SK-N-SH (cell line): ENCODE measurements at regions not wholly inside any gene's neighbourhood (a gene's known extent, or its start where the extent isn't known, plus 50 kb on each side); places are given as distances from the start of the nearest gene placed in this dataset.

Experiments
- CTCF ChIA-PET: fragments of 300-600, 350-600 bp; formaldehyde crosslinking; extraction: SDS; loops from one replicate; lab custom pipeline; 2021; lab: Yijun Ruan, JAX
- POLR2A ChIA-PET: fragments of 350-600 bp; sonication (Branson Sonifier 250); formaldehyde crosslinking; extraction: SDS; loops from one replicate; lab custom pipeline; 2020; ENCODE audit warnings: antibody characterized with exemption, inconsistent platforms; lab: Yijun Ruan, JAX
- DNase-seq: peaks from one replicate; pipeline ENCODE4 v3.0.0; 2012
- H2AFZ ChIP-seq: fragments of 200-600 bp; sonication (generic); 2 replicates; pipeline ENCODE4 v1.8.1; 2016; ENCODE audit warnings: antibody characterized with exemption, mild to moderate bottlenecking, low read depth
- H3F3A ChIP-seq: fragments of 200-600 bp; sonication (generic); replicated peaks from 2 replicates; pipeline ENCODE3; 2016; ENCODE audit warnings: antibody characterized with exemption, mild to moderate bottlenecking; ENCODE audit not compliant: insufficient read depth
- H3K27ac ChIP-seq, 2 experiments: fragments of 200-500 bp in 1 of 2; fragments of 200-600 bp in 1 of 2; sonication (Bioruptor generic) in 1 of 2; sonication (generic), shearing (Covaris generic) in 1 of 2; 2 replicates each; pipeline versions ENCODE4 v1.5.1 to v1.6.1; 2014 to 2016; ENCODE audit warnings: low read depth in 2 of 2, inconsistent platforms in 1 of 2, low read length in 1 of 2, mild to moderate bottlenecking in 1 of 2, mixed read lengths in 1 of 2
- H3K27me3 ChIP-seq: fragments of 200-600 bp; sonication (generic), shearing (Covaris generic); 2 replicates; pipeline ENCODE4 v1.6.1; 2016; ENCODE audit warnings: mixed run types; ENCODE audit not compliant: insufficient read depth
- H3K36me3 ChIP-seq, 2 experiments: fragments of 200-500 bp in 1 of 2; fragments of 200-600 bp in 1 of 2; sonication (Bioruptor generic) in 1 of 2; sonication (generic) in 1 of 2; replicated peaks in 1 of 2; 2 replicates each; pipeline versions ENCODE3 to v1.5.1; 2014 to 2016; ENCODE audit warnings: low read length in 1 of 2, mild to moderate bottlenecking in 1 of 2; ENCODE audit not compliant: insufficient read depth in 2 of 2, control insufficient read depth in 1 of 2
- H3K4me1 ChIP-seq, 2 experiments: fragments of 200-500 bp in 1 of 2; fragments of 200-600 bp in 1 of 2; sonication (Bioruptor generic) in 1 of 2; sonication (generic), shearing (Covaris generic) in 1 of 2; 2 replicates each; pipeline versions ENCODE4 v1.5.1 to v1.6.1; 2014 to 2016; ENCODE audit warnings: low read depth in 1 of 2, low read length in 1 of 2, mixed run types in 1 of 2; ENCODE audit not compliant: insufficient read depth in 2 of 2, control insufficient read depth in 1 of 2
- H3K4me2 ChIP-seq: fragments of 200-600 bp; sonication (generic), shearing (Covaris generic); 2 replicates; pipeline ENCODE4 v1.6.1; 2017; ENCODE audit warnings: mixed run types
- H3K4me3 ChIP-seq, 2 experiments: fragments of 200-500 bp in 1 of 2; fragments of 200-600 bp in 1 of 2; sonication (Bioruptor generic) in 1 of 2; sonication (generic), shearing (Covaris generic) in 1 of 2; 2 replicates each; pipeline versions ENCODE4 v1.5.1 to v1.8.1; 2014 to 2016; ENCODE audit warnings: low read depth in 2 of 2, inconsistent platforms in 1 of 2, low read length in 1 of 2, mild to moderate bottlenecking in 1 of 2, mixed read lengths in 1 of 2, moderate library complexity in 1 of 2
- H3K79me2 ChIP-seq: fragments of 200-600 bp; sonication (generic); 2 replicates; pipeline ENCODE4 v1.8.1; 2017; ENCODE audit warnings: mild to moderate bottlenecking; ENCODE audit not compliant: insufficient read depth
- H3K9ac ChIP-seq: fragments of 200-600 bp; sonication (generic); 2 replicates; pipeline ENCODE4 v1.6.1; 2017; ENCODE audit warnings: mixed run types
- H3K9me2 ChIP-seq: fragments of 200-600 bp; sonication (generic); 2 replicates; pipeline ENCODE4 v1.6.1; 2017; ENCODE audit warnings: mixed run types
- H3K9me3 ChIP-seq: fragments of 200-600 bp; sonication (generic); 2 replicates; pipeline ENCODE4 v1.6.1; 2017; ENCODE audit warnings: mixed run types, mild to moderate bottlenecking, moderate library complexity
- H4K20me1 ChIP-seq: fragments of 200-600 bp; sonication (generic); 2 replicates; pipeline ENCODE4 v1.6.1; 2017; ENCODE audit warnings: mild to moderate bottlenecking, mixed run types; ENCODE audit not compliant: insufficient read depth
- CHD2 ChIP-seq: fragments of 150-350 bp; IDR thresholded peaks from 2 replicates; pipeline ENCODE4 v1.6.1; 2018; ENCODE audit warnings: low read length; ENCODE audit not compliant: partially characterized antibody
- EP300 ChIP-seq, 2 experiments: IDR thresholded peaks; 2 replicates each; pipeline versions ENCODE4 v1.4.0 to v1.6.1; 2012; ENCODE audit warnings: borderline replicate concordance in 1 of 2, low read depth in 1 of 2, low read length in 1 of 2
- EZH2phosphoT487 ChIP-seq: fragments of 200-600 bp; sonication (generic); IDR thresholded peaks from 2 replicates; pipeline ENCODE4 v1.6.1; 2017; ENCODE audit warnings: low read depth, mixed run types, mild to moderate bottlenecking, antibody characterized with exemption, moderate library complexity, borderline replicate concordance
- FOSL2 ChIP-seq: IDR thresholded peaks from 2 replicates; pipeline ENCODE4 v1.4.0; 2012; ENCODE audit warnings: low read depth, mild to moderate bottlenecking, moderate library complexity, borderline replicate concordance
- FOXJ3 ChIP-seq: sonication (generic); formaldehyde crosslinking; IDR thresholded peaks from 2 replicates; pipeline ENCODE4 v1.5.1; 2020; ENCODE audit warnings: mild to moderate bottlenecking, missing genetic modification reagents
- FOXM1 ChIP-seq: IDR thresholded peaks from 2 replicates; pipeline ENCODE4 v1.4.0; 2012; ENCODE audit warnings: low read depth, mild to moderate bottlenecking
- GATA2 ChIP-seq: sonication (generic); formaldehyde crosslinking; IDR thresholded peaks from 2 replicates; pipeline ENCODE4 v1.5.0; 2020; ENCODE audit warnings: mild to moderate bottlenecking, missing genetic modification reagents
- MEF2A ChIP-seq: IDR thresholded peaks from 2 replicates; pipeline ENCODE4 v1.4.0; 2012; ENCODE audit warnings: low read depth, borderline replicate concordance
- MXI1 ChIP-seq: IDR thresholded peaks from 2 replicates; pipeline ENCODE4 v1.6.1; 2012; ENCODE audit warnings: mild to moderate bottlenecking, low read depth, low read length, improper control_type of control experiment
- PBX3 ChIP-seq: IDR thresholded peaks from 2 replicates; pipeline ENCODE4; 2012
- POLR2AphosphoS5 ChIP-seq: IDR thresholded peaks from 2 replicates; pipeline ENCODE4 v1.6.1; 2012; ENCODE audit warnings: low read depth, low read length
- RAD21 ChIP-seq: IDR thresholded peaks from 2 replicates; pipeline ENCODE4 v1.6.1; 2012; ENCODE audit warnings: mild to moderate bottlenecking, low read length
- RCOR1 ChIP-seq: fragments of 150-350 bp; IDR thresholded peaks from 2 replicates; pipeline ENCODE4 v1.6.1; 2017; ENCODE audit warnings: antibody characterized with exemption, low read length
- RXRA ChIP-seq: IDR thresholded peaks from 2 replicates; pipeline ENCODE4 v1.4.0; 2012; ENCODE audit warnings: low read depth, mild to moderate bottlenecking, borderline replicate concordance
- SIN3A ChIP-seq: IDR thresholded peaks from 2 replicates; pipeline ENCODE4 v1.6.1; 2012; ENCODE audit warnings: low read depth, mild to moderate bottlenecking, low read length, moderate library complexity, borderline replicate concordance
- SMC3 ChIP-seq: IDR thresholded peaks from 2 replicates; pipeline ENCODE4 v1.6.1; 2012; ENCODE audit warnings: low read depth, low read length, improper control_type of control experiment
- TCF12 ChIP-seq: IDR thresholded peaks from 2 replicates; pipeline ENCODE4 v1.4.0; 2012
- TEAD4 ChIP-seq: IDR thresholded peaks from 2 replicates; pipeline ENCODE4 v1.4.0; 2012; ENCODE audit warnings: mild to moderate bottlenecking, borderline replicate concordance; ENCODE audit not compliant: insufficient read depth
- USF2 ChIP-seq: fragments of 150-350 bp; IDR thresholded peaks from 2 replicates; pipeline ENCODE4 v1.6.1; 2017; ENCODE audit warnings: antibody characterized with exemption, low read length, low read depth, borderline replicate concordance
- YY1 ChIP-seq: IDR thresholded peaks from 2 replicates; pipeline ENCODE4 v1.4.0; 2012; ENCODE audit warnings: low read depth, mild to moderate bottlenecking
- ZBTB33 ChIP-seq: IDR thresholded peaks from 2 replicates; pipeline ENCODE4 v1.4.0; 2012; ENCODE audit warnings: low read depth, borderline replicate concordance
- WGBS: methylation state at CpG from one replicate; pipeline ENCODE4 v1.1.6; 2017; ENCODE audit warnings: low lambda C conversion rate; 5-methylcytosine and 5-hydroxymethylcytosine counted together
- TF ChIP-seq, protein P1 (sequence below): fragments of 150-350 bp; IDR thresholded peaks from 2 replicates; pipeline ENCODE4 v1.6.1; 2016; ENCODE audit warnings: mild to moderate bottlenecking, low read depth, low read length
- TF ChIP-seq, protein P2 (sequence below): IDR thresholded peaks from 2 replicates; pipeline ENCODE4 v1.4.0; 2012; ENCODE audit warnings: low read depth

DNA sequence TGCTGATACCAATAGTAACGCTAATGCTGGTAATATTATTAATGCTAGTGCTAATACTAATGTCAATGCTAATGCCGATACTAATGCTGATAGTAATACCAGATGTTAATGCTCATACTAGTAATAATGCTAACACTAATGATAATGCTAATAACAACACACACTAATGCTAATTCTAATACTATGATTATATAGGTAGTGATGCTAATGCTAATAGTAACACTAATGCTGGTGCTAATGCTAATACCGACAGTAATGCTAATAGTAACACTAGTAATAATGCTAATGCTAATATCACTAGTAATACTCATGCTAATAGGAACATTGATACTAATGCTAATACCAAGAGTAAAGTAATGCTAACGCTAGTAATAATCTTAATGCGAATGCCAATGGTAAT lies 406.4 kb upstream of the RNF32 start:
- no peak for DNase-seq
- H3K36me3 ChIP-seq: no peaks in the 10 kb centered on the region
- no peak overlapping the region for H3K9ac ChIP-seq
- 46% methylated on average over 5 of the region's 5 CpGs for WGBS
- no peak overlapping the region for H2AFZ ChIP-seq
- no peak overlapping the region for H3K4me3 ChIP-seq
- H3K27me3 ChIP-seq: peaks cover 57% of the 10 kb centered on the region
- H3K9me2 ChIP-seq: no peaks in the 10 kb centered on the region
- H3K4me2 ChIP-seq: no peak overlapping the region
- H3K4me1 ChIP-seq: no peaks in the 10 kb centered on the region
- H3F3A ChIP-seq: no peaks in the 10 kb centered on the region
- no peaks in the 10 kb centered on the region for H3K79me2 ChIP-seq
- no peaks in the 10 kb centered on the region for H4K20me1 ChIP-seq
- H3K9me3 ChIP-seq: no peaks in the 10 kb centered on the region
- no peak for TF ChIP-seq FOSL2
- TF ChIP-seq SIN3A: no peak
- no peak for TF ChIP-seq RXRA
- TF ChIP-seq FOXJ3 (CRISPR knock-in tag): no peak
- no peak for TF ChIP-seq MXI1
- no peak for TF ChIP-seq EZH2phosphoT487
- TF ChIP-seq CHD2: no peak
- no peak for TF ChIP-seq TEAD4
- no peak for TF ChIP-seq USF2
- TF ChIP-seq EP300 (IDR thresholded peaks at IDR 0.05; ENCODE audit: borderline replicate concordance in 1 of 2, low read depth in 1 of 2, low read length in 1 of 2): no peak
- TF ChIP-seq MEF2A: no peak
- TF ChIP-seq, protein P1, sequence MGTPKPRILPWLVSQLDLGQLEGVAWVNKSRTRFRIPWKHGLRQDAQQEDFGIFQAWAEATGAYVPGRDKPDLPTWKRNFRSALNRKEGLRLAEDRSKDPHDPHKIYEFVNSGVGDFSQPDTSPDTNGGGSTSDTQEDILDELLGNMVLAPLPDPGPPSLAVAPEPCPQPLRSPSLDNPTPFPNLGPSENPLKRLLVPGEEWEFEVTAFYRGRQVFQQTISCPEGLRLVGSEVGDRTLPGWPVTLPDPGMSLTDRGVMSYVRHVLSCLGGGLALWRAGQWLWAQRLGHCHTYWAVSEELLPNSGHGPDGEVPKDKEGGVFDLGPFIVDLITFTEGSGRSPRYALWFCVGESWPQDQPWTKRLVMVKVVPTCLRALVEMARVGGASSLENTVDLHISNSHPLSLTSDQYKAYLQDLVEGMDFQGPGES: no peak
- no peak for TF ChIP-seq TCF12
- no peak for TF ChIP-seq YY1
- TF ChIP-seq FOXM1: no peak
- no peak for TF ChIP-seq PBX3
- TF ChIP-seq, all 33 proteins: peak for 0
- POLR2A ChIA-PET: no interaction called here
- CTCF ChIA-PET: no interaction called here
- H3K27ac ChIP-seq: no peak overlapping the region

DNA sequence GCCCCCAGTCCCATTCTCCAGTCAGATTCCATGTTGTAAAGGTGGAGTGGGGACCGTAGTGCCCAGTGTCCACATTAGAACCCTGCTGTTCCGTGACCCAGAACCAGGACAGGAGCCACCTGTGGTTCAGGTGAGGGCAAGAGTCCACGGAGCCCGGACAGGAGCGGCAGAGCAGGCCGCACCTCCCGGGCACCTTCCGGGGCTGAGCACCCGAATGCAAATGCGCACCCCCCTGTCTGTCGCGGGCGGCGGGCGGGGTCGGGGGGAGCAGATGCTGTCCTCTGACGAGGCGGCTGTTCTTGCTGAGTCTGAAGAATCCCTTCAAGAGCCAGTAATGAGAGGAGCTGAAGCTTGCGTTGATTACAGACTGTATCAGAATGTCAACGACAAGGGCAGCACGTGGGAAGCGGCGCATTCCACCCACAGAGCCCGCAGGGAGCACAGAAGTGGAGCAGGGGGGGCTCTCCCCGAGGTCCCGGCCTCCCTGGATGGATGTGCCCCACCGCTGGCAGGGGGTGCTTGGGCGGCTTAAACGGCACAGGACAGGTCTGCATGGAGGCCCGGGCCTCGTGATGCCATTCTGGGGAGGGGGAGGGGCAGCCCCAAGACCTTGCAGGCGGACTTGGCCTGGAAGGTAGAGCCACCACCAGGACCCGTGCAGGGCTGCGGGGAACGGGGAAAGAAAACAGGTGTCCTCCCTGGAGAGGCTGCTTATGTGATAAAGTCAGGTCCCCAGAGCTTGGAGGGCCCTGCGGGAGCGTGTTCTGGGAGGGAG lies 407.5 kb upstream of the RNF32 start:
- no peaks in the 10 kb centered on the region for H4K20me1 ChIP-seq
- no peak for DNase-seq
- no peak overlapping the region for H2AFZ ChIP-seq
- H3K27me3 ChIP-seq: peaks cover 49% of the 10 kb centered on the region
- TF ChIP-seq ZBTB33: no peak
- TF ChIP-seq POLR2AphosphoS5: no peak
- TF ChIP-seq, protein P2, sequence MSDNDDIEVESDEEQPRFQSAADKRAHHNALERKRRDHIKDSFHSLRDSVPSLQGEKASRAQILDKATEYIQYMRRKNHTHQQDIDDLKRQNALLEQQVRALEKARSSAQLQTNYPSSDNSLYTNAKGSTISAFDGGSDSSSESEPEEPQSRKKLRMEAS: no peak
- no peak for TF ChIP-seq RAD21
- no peak for TF ChIP-seq RCOR1
- TF ChIP-seq SMC3: no peak
- TF ChIP-seq GATA2 (CRISPR knock-in tag): no peak
- no peak for TF ChIP-seq SIN3A
- no peak for TF ChIP-seq MEF2A
- TF ChIP-seq, all 33 proteins: peak for 0
- H3K4me1 ChIP-seq: no peaks in the 10 kb centered on the region
- H3K4me3 ChIP-seq: no peak overlapping the region
- whole genome bisulfite sequencing: 18% methylated on average over 23 of the region's 37 CpGs
- no peaks in the 10 kb centered on the region for H3F3A ChIP-seq
- H3K9me2 ChIP-seq: no peaks in the 10 kb centered on the region
- H3K4me2 ChIP-seq: no peak overlapping the region
- H3K9ac ChIP-seq: no peak overlapping the region
- H3K36me3 ChIP-seq: no peaks in the 10 kb centered on the region
- H3K79me2 ChIP-seq: no peaks in the 10 kb centered on the region
- ChIA-PET POLR2A (no interaction called here), CTCF (no interaction called here)
- H3K27ac ChIP-seq: no peak overlapping the region
- H3K9me3 ChIP-seq: no peaks in the 10 kb centered on the region
